HG03565 (cell line): ENCODE measurements at regions not wholly inside any gene's neighbourhood (a gene's known extent, or its start where the extent isn't known, plus 50 kb on each side); places are given as distances from the start of the nearest gene placed in this dataset.
A peak's percentile ranks its signal among the peaks of the same experiment; 100 is the strongest.
"Not testable (repeated sequence)": the region's sequence is repeated elsewhere in the genome, so short reads cannot be mapped to it uniquely, and the experiment has no call there.

Experiments used
- ATAC-seq: cut with Tn5 transposase; IDR thresholded peaks from one replicate; pipeline ENCODE4 v1.9.1; 2021; ENCODE audit warnings: mild to moderate bottlenecking, moderate library complexity; ENCODE audit not compliant: unreplicated experiment

- no peak for ATAC-seq
Measured at GRCh38 chr3:181354140-181354539, 357.6 kb upstream of the SOX2 start.

GRCh38 chr3:181344331-181344730 lies 354.8 kb upstream of the DNAJC19 start:
- no peak for ATAC-seq

- no peak for ATAC-seq
Measured at GRCh38 chr3:181336597-181336996, 347.1 kb upstream of the DNAJC19 start.

- no peak for ATAC-seq
Measured at GRCh38 chr3:181333394-181333793, 343.9 kb upstream of the DNAJC19 start.

- no peak for ATAC-seq
Measured at GRCh38 chr3:181330821-181331563, 341.5 kb upstream of the DNAJC19 start.

- no peak for ATAC-seq
Measured at GRCh38 chr3:181330257-181330656, 340.7 kb upstream of the DNAJC19 start.

- no peak for ATAC-seq
Measured at GRCh38 chr3:181329024-181329423, 339.5 kb upstream of the DNAJC19 start.

GRCh38 chr3:181328346-181328745 lies 338.8 kb upstream of the DNAJC19 start:
- no peak for ATAC-seq

- no peak for ATAC-seq
Measured at GRCh38 chr3:181327349-181327748, 337.8 kb upstream of the DNAJC19 start.

GRCh38 chr3:181326637-181327223 lies 337.2 kb upstream of the DNAJC19 start:
- ATAC-seq: peak; percentile 90

GRCh38 chr3:181324516-181324915 lies 335.0 kb upstream of the DNAJC19 start:
- not testable (repeated sequence) for ATAC-seq

- ATAC-seq: no peak
Measured at GRCh38 chr3:181318321-181318720, 328.8 kb upstream of the DNAJC19 start.

- ATAC-seq: no peak
Measured at GRCh38 chr3:181317508-181317907, 328.0 kb upstream of the DNAJC19 start.

- ATAC-seq: no peak
Measured at GRCh38 chr3:181316482-181316881, 326.9 kb upstream of the DNAJC19 start.

- ATAC-seq: no peak
Measured at GRCh38 chr3:181313335-181313734, 323.8 kb upstream of the DNAJC19 start.

- ATAC-seq: no peak
Measured at GRCh38 chr3:181311186-181311585, 321.6 kb upstream of the DNAJC19 start.

- no peak for ATAC-seq
Measured at GRCh38 chr3:181302960-181303359, 313.4 kb upstream of the DNAJC19 start.

- ATAC-seq: no peak
Measured at GRCh38 chr3:181300033-181300432, 310.5 kb upstream of the DNAJC19 start.

GRCh38 chr3:181298421-181298820 lies 308.9 kb upstream of the DNAJC19 start:
- no peak for ATAC-seq

- ATAC-seq: peak; percentile 94
Measured at GRCh38 chr3:181292984-181293383, 303.4 kb upstream of the DNAJC19 start.

GRCh38 chr3:181290941-181291340 lies 301.4 kb upstream of the DNAJC19 start:
- no peak for ATAC-seq

- no peak for ATAC-seq
Measured at GRCh38 chr3:181289306-181289705, 299.8 kb upstream of the DNAJC19 start.

GRCh38 chr3:181288145-181288544 lies 298.6 kb upstream of the DNAJC19 start:
- no peak for ATAC-seq
